PFSK-1 (cell line): ENCODE measurements at regions not wholly inside any gene's neighbourhood (a gene's known extent, or its start where the extent isn't known, plus 50 kb on each side); places are given as distances from the start of the nearest gene placed in this dataset.

ENCODE experiments used
- FOXP2 ChIP-seq: optimal IDR thresholded peaks from 2 replicates; pipeline ENCODE3; 2011; ENCODE audit warnings: borderline replicate concordance, control low read depth, inconsistent platforms; ENCODE audit not compliant: insufficient read depth; ENCODE audit errors: extremely low read length, extremely low read depth
- POLR2AphosphoS5 ChIP-seq: IDR thresholded peaks from 2 replicates; pipeline ENCODE4 v1.6.1; 2012; ENCODE audit warnings: low read depth, mild to moderate bottlenecking, control low read depth, low read length, moderate library complexity
- REST ChIP-seq, 2 experiments: IDR thresholded peaks; 2 replicates each; pipeline versions ENCODE4 v1.6.1 to v1.8.0; 2011 to 2012; ENCODE audit warnings: low read depth in 2 of 2, low read length in 2 of 2, control low read depth in 1 of 2, inconsistent platforms in 1 of 2, mild to moderate bottlenecking in 1 of 2, moderate library complexity in 1 of 2; ENCODE audit not compliant: insufficient read depth in 1 of 2
- SIN3A ChIP-seq: IDR thresholded peaks from 2 replicates; pipeline ENCODE4 v1.6.1; 2012; ENCODE audit warnings: mild to moderate bottlenecking, low read length, moderate library complexity, borderline replicate concordance; ENCODE audit not compliant: insufficient read depth
- TAF1 ChIP-seq: IDR thresholded peaks from 2 replicates; pipeline ENCODE4 v1.6.1; 2012; ENCODE audit warnings: low read length, control low read depth, borderline replicate concordance; ENCODE audit not compliant: insufficient read depth

- TF ChIP-seq FOXP2 (no peak), TAF1 (no peak), SIN3A (no peak), POLR2AphosphoS5 (no peak), REST (IDR thresholded peaks at IDR 0.05; ENCODE audit: insufficient read depth in 1 of 2, low read depth in 2 of 2, low read length in 2 of 2) (no peak)
Observed at GRCh38 chr5:1707467-1707866, 92.2 kb downstream of the MRPL36 start.

GRCh38 chr5:1706428-1706827, 93.2 kb downstream of the MRPL36 start:
- TF ChIP-seq REST (IDR thresholded peaks at IDR 0.05; ENCODE audit: insufficient read depth in 1 of 2, low read depth in 2 of 2, low read length in 2 of 2) (no peak), TAF1 (no peak), POLR2AphosphoS5 (no peak)

GRCh38 chr5:1706021-1706420, 93.6 kb downstream of the MRPL36 start:
- TF ChIP-seq POLR2AphosphoS5 (no peak), REST (IDR thresholded peaks at IDR 0.05; ENCODE audit: insufficient read depth in 1 of 2, low read depth in 2 of 2, low read length in 2 of 2) (no peak), TAF1 (no peak), SIN3A (no peak), FOXP2 (no peak)

- TF ChIP-seq TAF1 = no peak
- no peak for TF ChIP-seq POLR2AphosphoS5
- TF ChIP-seq SIN3A = no peak
- TF ChIP-seq REST (IDR thresholded peaks at IDR 0.05; ENCODE audit: insufficient read depth in 1 of 2, low read depth in 2 of 2, low read length in 2 of 2) = no peak
- no peak for TF ChIP-seq FOXP2
Observed at GRCh38 chr5:1704676-1705075, 95.0 kb downstream of the MRPL36 start.

GRCh38 chr5:1704266-1704665, 95.4 kb downstream of the MRPL36 start:
- no peak for TF ChIP-seq POLR2AphosphoS5
- TF ChIP-seq SIN3A = no peak
- TF ChIP-seq REST (IDR thresholded peaks at IDR 0.05; ENCODE audit: insufficient read depth in 1 of 2, low read depth in 2 of 2, low read length in 2 of 2) = no peak
- TF ChIP-seq FOXP2 = no peak
- TF ChIP-seq TAF1 = no peak
